ENCODE measurements at regions not wholly inside any gene's neighbourhood (a gene's known extent, or its start where the extent isn't known, plus 50 kb on each side); places are given as distances from the start of the nearest gene placed in this dataset.

- TF ChIP-seq CTCF (IDR thresholded peaks at IDR 0.05) = no peak
- no peak for TF ChIP-seq HOXA7 (CRISPR knock-in tag; IDR thresholded peaks at IDR 0.05)
- no peak for TF ChIP-seq JUNB (IDR thresholded peaks at IDR 0.05)
- no peak for TF ChIP-seq MAZ (IDR thresholded peaks at IDR 0.05; ENCODE audit: borderline replicate concordance, low read depth, low read length)
- TF ChIP-seq HES2 (IDR thresholded peaks at IDR 0.05) = no peak
These were observed 138.4 kb upstream of the HNRNPA3 start for GRCh38 chr2:177074099-177074710.

All from A549 (cell line).